IMR-90 (cell line): ENCODE measurements at regions not wholly inside any gene's neighbourhood (a gene's known extent, or its start where the extent isn't known, plus 50 kb on each side); places are given as distances from the start of the nearest gene placed in this dataset.

Experiments
- MAZ ChIP-seq: IDR thresholded peaks from 2 replicates; pipeline ENCODE4 v1.6.1; 2012; ENCODE audit warnings: low read depth, mild to moderate bottlenecking, low read length, improper control_type of control experiment, moderate library complexity, borderline replicate concordance
- POLR2A ChIP-seq: IDR thresholded peaks from 2 replicates; pipeline ENCODE4 v1.6.1; 2012; ENCODE audit warnings: mild to moderate bottlenecking, low read depth, low read length

GRCh38 chr12:73892201-73892600 is 645.4 kb upstream of the ATXN7L3B start:
- TF ChIP-seq MAZ = no peak
- no peak for TF ChIP-seq POLR2A
